DMS153 treated with DMSO at 0.1 percent for 48 hours (cell line): ENCODE measurements at regions not wholly inside any gene's neighbourhood (a gene's known extent, or its start where the extent isn't known, plus 50 kb on each side); places are given as distances from the start of the nearest gene placed in this dataset.
A peak's percentile ranks its signal among the peaks of the same experiment; 100 is the strongest.

ENCODE experiments used
- DNase-seq: peaks from one replicate; lab custom pipeline; 2025; ENCODE audit not compliant: unreplicated experiment; lab: John Stamatoyannopoulos, UW

- DNase-seq = no peak
Observed at GRCh38 chr13:105033999-105034398, 1501.5 kb downstream of the EFNB2 start.

DNA sequence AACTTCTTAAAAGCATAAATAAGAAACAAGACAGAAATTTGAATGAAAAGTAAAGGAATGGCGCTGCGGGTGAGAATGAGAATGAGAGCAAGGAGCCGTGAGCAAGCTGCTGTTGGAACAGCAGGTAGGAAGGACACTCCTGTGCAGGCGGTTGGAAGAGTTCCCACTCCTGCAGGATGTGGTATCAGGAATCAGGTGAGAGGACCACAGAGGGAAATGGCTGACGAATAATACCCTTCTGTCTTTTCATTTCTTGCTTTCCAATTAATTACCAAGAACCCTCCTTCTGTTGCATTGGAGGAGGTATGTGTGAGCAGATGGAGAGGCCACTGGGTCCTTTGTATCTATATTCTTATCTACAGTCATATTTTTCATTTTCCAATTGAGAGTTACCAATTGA, 1504.2 kb downstream of the EFNB2 start:
- DNase-seq = no peak

DNA sequence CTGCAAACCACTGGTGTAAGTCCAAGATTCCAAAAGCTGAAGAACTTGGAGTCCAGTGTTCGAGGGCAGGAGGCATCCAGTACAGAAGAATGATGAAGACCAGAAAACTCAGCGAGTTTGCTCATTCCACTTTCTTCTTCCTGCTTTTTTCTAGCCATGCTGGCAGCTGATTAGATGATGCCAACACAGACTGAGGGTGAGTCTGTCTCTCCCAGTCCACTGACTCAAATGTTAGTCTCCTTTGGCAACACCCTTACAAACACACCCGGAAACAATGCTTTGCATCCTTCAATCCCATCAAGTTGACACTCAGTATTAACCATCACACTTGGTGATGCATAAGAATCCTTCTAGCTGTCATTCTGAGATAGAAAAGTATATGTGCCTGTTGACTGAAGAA, 1504.6 kb downstream of the EFNB2 start:
- DNase-seq = no peak

- no peak for DNase-seq
Observed at GRCh38 chr13:105019073-105019472, 1516.4 kb downstream of the EFNB2 start.

DNA sequence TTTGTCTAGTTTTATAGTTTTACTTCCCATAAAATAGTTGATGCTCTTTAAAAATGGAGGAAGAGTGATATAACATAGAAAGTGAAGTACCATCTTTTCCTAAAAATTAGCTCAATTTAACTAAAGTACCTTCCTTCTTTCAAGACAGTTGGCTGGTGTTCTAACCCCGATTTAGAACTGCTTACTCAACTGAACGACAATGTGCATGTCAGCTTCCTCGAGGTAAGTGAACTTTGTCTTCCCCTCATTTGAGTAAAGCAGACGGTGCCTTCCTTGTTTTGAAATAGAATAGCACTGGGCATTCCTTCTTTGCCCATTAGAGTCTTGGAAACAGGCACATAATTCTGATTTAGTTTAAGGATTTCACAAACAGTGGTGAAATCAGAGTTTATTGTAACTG, 1519.2 kb downstream of the EFNB2 start:
- DNase-seq = no peak

DNA sequence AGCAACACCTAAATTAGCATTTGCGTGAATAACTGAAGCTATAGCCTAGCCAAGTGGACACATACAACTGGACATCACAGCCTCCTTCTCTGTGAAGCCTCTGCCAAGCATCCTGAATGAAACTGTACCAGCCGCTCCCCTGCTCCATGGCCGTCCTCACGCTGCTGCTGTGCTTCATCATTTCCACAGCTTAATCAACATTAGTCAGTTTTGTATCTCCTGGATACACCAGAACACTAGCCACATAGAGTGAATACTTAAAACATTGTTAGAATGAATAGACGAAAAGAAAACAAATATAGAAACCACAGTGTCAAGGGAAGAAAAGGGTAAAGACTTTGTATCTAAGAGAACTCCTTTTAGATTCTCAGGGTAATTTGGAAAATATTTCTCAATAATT, 1526.9 kb downstream of the EFNB2 start:
- DNase-seq = no peak

GRCh38 chr13:105007166-105007808, 1528.2 kb downstream of the EFNB2 start:
- DNase-seq = no peak

GRCh38 chr13:104996022-104996421, 1539.4 kb downstream of the EFNB2 start:
- no peak for DNase-seq

DNA sequence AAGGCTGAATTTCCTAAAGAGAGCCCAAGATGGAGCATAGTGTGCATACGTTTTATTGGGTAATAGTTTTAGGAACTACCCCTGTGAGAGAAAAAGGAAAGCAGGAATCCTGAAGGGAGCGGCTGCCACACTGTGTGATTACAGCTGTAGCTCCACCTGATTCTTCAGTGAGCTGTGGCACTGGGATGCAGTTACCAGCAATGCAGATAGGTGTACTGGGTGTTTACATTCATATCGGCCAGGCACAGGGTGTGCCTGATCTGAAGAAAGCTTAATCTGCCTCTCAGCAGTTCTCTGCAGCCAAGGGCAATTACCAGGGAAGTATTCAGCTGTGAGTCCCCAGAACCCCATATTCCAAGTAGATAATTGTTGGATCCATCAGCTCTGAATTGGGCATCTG, 1541.8 kb downstream of the EFNB2 start:
- no peak for DNase-seq

DNA sequence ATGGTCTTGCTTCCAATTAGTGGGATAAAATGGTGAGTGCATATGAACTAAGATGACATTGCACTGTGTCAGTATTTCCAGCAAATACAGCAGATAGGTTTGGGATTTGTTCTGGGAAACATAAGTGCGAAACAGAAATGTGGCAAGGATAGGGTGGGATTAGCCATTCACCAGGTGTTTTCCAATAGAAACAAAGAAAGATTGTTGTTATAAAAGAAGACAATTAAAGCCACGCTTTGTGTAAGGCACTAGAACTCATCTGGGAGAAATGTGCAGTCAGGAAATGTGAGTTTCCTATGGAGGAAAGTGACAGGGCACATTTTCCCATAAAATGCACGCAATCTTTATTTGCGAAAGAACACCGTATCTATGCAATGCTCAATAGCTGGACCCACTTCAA, 1547.8 kb downstream of the EFNB2 start:
- DNase-seq = no peak

DNA sequence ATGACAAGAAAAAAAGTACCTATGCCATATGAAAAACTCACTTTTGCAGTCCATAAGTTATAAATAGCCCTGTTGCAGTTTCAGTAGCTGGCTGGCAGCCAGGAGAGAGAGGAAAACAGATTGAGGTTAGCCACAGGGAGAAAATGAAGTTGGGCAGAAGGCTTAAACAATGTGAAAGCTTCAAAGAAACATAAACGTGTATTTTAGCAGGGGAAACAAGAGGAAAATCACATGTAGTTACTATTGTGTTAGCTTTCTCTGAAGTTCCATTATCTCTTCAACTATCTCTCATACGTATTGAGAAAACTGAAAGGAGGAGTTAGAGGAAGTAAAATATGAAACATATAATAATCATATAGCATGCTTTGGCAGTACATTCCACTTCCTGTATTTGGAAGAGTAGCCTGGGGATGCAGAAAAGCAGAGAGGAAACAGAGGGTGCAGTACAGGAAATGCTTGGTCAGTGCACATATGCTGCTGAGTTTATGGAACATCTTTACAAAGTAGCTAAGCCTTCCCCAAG, 1551.1 kb downstream of the EFNB2 start:
- DNase-seq = peak; percentile 26

- DNase-seq = no peak
Observed at GRCh38 chr13:104983601-104984000, 1551.9 kb downstream of the EFNB2 start.

- no peak for DNase-seq
Observed at GRCh38 chr13:104980586-104980985, 1554.9 kb downstream of the EFNB2 start.

- no peak for DNase-seq
Observed at GRCh38 chr13:104979281-104980030, 1556.0 kb downstream of the EFNB2 start.

- DNase-seq = no peak
Observed at GRCh38 chr13:104976986-104977385, 1558.5 kb downstream of the EFNB2 start.

DNA sequence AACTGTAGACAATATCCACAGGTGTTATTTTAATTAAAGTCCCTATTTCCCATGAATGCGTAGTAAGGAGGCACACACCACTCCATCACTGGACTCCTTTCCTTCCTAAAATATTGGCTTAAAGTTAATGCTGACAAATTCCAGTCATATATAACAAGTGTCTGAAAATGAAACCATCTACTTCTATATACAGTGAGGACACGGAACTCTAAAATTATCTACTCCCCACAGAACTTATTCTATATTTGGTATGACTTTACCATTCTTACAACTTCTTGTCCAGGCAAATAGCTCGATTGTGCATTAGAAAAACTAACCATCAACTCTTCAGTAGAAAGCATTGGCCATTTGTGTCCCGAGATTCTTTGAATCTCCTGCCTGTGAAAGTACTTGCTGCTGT, 1560.2 kb downstream of the EFNB2 start:
- no peak for DNase-seq

- no peak for DNase-seq
Observed at GRCh38 chr13:104968876-104969275, 1566.6 kb downstream of the EFNB2 start.

- DNase-seq = no peak
Observed at GRCh38 chr13:104967836-104968630, 1567.4 kb downstream of the EFNB2 start.

- no peak for DNase-seq
Observed at GRCh38 chr13:104967376-104967775, 1568.1 kb downstream of the EFNB2 start.

DNA sequence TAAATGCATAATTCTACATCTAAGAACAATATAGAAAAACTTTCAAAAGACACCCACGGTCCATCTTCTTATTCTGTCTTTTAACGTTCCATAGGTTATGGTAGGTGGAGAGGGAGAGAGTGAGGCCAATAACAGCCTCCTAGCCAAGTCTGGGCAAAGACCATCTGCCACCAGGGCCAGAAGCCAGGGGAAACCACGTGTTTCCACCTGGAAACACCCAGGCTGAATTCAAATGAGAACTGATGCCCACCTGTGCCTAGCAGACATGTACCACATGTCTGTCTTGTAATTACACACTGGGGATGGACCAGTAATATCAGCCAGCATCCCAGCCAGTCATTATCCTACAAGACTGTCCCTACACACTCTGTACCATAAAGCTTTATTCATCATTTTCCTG, 1573.1 kb downstream of the EFNB2 start:
- DNase-seq = no peak

- DNase-seq = no peak
Observed at GRCh38 chr13:104961246-104961645, 1574.2 kb downstream of the EFNB2 start.

- no peak for DNase-seq
Observed at GRCh38 chr13:104954210-104954609, 1581.3 kb downstream of the EFNB2 start.
